HG03139 (cell line): ENCODE measurements at regions not wholly inside any gene's neighbourhood (a gene's known extent, or its start where the extent isn't known, plus 50 kb on each side); places are given as distances from the start of the nearest gene placed in this dataset.

ENCODE experiments used
- ATAC-seq: cut with Tn5 transposase; IDR thresholded peaks from one replicate; pipeline ENCODE4 v1.9.1; 2021; ENCODE audit not compliant: unreplicated experiment

DNA sequence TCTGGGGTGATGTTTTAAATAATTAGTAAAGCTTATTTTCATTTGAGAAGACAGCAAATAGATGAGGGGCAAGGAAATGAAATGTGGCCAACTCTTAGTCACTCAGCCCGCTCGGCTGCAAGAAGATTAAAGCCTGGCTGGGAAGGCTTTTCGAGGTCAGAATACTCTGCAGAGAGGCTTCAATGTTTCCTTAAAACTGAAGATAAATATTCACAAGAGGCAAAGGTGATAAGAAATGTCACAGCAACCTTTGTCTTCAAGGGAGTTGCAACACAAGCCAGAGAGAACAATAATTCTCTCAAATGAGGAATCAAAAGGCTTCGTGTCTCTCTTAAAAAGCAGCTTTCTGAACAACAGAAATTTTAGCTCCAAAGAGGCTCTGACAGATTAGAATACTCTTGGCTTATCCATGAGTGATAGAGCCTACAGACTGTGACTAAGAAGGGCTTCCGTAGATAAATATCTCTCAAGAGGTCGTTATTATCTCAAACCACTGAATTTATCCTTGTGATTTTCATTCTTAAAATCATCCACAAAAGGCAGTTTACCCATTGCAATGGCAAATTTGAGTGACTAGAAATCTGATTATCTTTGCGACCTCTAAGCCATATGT is 92.5 kb downstream of the KLF6 start:
- ATAC-seq: no peak

- ATAC-seq: no peak
Measured at GRCh38 chr10:3691482-3691881, 93.5 kb downstream of the KLF6 start.

GRCh38 chr10:3689871-3690510 is 95.0 kb downstream of the KLF6 start:
- no peak for ATAC-seq

DNA sequence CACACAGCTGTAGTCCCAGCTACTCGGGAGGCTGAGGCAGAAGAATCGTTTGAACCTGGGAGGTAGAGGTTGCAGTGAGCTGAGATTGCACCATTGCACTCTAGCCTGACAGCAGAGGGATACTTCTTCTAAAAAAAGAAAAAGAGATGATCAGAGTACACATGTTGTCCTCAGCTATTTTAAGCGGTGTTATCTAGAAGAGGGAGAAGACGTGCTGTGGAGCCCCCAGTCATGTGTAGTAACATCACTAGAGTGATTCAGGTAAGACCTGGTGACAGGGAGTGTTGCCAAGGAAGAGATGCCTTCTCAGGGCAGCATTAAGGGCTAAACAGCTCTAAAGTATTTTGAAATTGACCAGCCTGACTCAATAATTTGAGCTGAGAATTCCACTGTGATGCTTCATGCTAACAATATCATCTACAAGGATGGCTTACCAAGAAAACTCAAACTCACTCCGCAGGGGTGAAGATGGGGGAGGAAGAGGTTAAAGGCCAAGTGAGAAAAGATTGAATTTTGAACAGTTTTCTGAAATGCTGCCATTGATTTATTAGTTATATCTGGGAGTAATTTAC is 97.4 kb downstream of the KLF6 start:
- ATAC-seq: no peak

GRCh38 chr10:3685384-3685783 is 99.6 kb downstream of the KLF6 start:
- ATAC-seq: no peak

DNA sequence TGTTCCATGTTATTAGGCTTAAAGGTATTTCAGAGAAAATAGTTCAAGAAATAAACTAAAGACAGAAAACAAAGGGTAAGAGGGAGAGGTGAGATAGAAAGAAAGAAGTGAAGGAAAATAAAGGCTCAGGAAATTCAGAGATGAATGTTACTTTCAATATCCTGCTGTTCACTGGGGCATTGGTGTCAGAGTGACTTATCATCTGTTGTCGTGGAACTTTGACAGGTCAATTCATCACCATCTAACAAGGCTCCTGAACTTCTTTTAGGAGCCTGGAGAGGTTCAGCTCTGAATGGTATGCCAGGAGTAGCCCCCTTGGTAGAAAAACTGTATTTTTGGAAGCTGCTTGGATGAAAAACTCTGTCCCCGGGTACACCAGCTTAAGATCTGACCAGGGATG is 100.1 kb downstream of the KLF6 start:
- ATAC-seq: no peak

DNA sequence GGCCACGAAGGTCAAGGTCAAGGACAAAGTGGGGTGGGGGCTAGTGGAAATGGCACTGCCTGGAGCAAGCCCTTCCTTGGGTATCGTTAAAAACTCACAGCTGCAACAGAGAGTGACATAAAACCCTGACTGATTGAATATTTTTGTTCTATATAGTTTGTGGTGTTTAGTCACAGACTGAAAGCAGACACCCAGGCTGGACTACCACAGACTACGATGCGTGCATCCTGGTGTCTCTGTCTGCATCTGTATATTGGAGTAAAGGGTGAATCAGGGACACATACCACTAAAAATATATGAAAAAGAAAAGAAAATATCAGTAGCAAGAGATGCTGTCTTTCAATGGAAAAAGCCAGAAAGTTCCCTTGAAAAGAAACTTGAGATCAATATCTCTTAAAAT is 101.4 kb downstream of the KLF6 start:
- ATAC-seq: no peak

GRCh38 chr10:3682745-3683144 is 102.3 kb downstream of the KLF6 start:
- ATAC-seq: no peak

DNA sequence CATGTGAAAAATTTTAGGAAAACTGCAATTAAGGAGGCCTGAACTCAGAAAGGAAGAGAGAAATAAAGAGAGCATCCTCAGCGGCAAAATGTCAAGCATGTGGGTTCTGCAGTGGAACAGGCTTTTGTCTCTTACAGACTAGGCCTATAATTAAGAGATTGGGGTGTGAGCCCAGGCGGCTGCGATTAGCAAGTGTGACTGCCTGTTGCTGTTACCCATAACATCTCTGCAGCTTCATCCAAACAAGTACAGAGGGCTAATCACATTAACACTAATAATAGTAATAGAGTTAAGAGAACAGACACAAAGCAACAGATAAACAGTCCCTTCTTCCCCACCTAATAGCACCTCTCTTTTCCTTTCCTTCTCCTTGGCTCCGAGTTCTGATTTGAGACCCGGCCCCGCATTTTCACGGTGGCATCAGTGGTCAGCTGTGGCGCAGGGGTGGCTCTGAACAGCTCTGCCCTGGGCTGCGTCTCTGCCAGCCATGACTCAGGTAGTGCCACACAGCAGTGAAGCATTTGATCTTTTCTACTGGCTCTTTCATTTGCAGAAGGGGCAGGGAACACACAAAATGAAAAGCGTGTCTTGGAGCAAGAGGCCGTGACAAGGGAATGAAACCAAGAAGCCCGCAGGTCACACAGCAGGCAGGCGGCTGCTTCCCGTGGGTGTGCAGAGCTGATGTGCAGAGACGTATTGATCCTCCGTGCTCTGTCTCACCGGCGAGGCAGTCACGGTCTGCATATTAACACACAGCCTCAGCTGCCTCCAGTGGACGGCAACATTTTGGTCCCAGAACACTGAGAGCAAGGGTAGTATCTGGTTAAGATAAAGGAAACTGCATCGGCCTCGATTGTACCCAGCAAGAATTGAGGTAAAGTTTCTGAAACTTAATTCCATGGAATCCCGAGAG is 103.1 kb downstream of the KLF6 start:
- ATAC-seq: no peak

DNA sequence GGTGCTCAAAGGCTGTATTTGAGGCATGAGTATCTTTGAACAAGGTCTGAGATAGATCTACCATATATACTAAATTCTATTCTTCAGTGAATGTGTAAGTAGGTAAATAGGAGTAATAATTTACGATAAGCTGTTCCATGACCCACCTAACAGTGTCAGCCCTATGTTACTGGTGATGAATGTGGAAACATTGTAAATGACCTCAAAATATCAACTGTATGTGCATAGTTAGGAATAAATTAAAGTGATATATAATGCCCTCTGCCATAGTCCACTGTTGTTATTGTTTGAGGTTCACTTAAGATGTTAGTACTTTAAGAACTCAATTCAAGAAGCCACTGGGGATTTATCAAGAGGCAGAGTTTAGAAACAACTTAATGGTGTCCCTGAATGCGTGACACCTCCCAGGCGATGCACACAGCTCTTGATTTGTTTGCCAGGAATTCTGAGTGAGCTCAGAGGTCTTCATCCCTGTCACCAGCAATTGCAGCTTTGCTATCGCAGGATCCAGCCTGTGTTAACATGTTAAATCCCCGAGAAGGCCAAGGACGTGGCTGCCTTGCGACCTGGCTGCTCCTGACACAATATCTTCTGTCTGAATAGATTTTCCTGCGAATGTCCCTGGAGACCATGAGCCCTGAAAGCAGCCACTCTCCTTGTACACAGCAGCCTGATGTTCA is 104.9 kb downstream of the KLF6 start:
- no peak for ATAC-seq

- ATAC-seq: no peak
Measured at GRCh38 chr10:3678629-3679227, 106.3 kb downstream of the KLF6 start.

GRCh38 chr10:3676564-3676963 is 108.4 kb downstream of the KLF6 start:
- ATAC-seq: no peak

DNA sequence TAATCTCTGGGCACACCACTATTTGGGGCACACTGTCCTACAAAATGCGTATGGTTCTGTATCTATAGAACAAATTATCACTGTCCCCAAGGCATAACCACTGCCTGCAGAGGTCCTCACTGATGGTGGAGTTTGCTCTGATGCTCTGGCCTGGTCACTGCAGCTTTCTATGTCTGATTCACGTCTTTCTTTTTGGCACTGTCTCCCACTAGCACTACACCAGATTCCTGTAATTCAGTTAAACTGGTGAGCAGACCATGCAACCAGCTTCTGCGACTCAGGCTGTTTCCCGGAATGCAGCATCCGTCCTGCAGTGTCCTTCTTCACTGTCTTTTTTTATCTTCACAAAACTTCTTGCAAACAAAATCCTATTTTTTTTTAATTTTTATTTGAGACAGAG is 112.8 kb downstream of the KLF6 start:
- ATAC-seq: no peak

DNA sequence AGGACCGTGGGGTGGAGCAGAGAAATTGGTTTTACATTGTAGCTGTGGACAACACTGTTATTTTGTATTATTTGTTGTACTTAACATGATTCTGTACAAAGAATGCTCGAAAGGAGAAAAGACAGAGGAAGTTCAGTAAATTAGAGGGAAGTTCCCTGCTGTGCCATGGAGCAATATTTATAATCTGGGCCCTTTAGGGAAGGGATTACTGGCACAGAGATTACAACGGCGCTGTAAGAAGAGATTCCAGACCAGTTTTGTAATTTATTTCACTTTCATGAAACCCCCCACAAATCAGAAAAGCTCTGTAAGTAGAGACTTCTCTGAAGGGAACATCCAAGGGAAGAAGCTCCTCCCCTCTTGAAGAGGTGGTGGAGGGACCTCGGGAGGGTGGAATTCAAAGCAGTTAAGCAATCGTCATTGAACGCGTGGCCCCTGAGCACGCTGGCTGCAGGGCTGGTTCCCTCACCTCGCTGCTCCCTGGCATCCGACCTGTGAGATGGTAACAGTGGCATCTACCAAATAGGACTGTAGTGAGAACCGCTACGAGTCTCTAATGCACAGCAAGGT is 113.5 kb downstream of the KLF6 start:
- ATAC-seq: no peak

DNA sequence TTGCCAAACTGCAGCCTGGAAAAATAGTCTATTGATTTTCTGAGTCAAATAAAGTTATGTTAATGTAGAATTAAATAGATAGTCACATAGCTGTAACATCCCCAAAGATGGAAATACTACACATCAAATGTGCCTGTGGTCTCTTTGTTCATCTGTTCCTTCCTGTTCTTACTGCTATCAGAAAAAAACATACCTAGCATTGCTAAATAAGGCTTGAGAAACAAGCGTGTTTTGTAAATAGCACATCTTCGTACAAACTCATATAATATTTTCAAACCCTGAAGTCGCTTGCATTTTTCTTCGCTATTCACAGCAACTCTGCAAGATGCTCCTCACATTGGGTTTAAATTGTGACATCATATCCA is 116.1 kb downstream of the KLF6 start:
- no peak for ATAC-seq

GRCh38 chr10:3668276-3668965 is 116.6 kb downstream of the KLF6 start:
- ATAC-seq: no peak

GRCh38 chr10:3666525-3667302 is 118.3 kb downstream of the KLF6 start:
- ATAC-seq: no peak

- no peak for ATAC-seq
Measured at GRCh38 chr10:3665316-3665908, 119.6 kb downstream of the KLF6 start.

- no peak for ATAC-seq
Measured at GRCh38 chr10:3662775-3663174, 122.2 kb downstream of the KLF6 start.
